RWPE2 (cell line): ENCODE measurements at regions not wholly inside any gene's neighbourhood (a gene's known extent, or its start where the extent isn't known, plus 50 kb on each side); places are given as distances from the start of the nearest gene placed in this dataset.

Experiments used
- ATAC-seq: fragments of 200-7000 bp; cut with Tn5 transposase; 3 replicates; pipeline ENCODE4 v1.9.1; 2021; ENCODE audit warnings: low read depth
- DNase-seq: peaks from one replicate; pipeline ENCODE4 v3.0.0-alpha.2; 2020; ENCODE audit warnings: low spot score
- H3K27ac ChIP-seq: fragments of 450-650 bp; 2 replicates; pipeline ENCODE4 v1.5.1; 2017; ENCODE audit warnings: mild to moderate bottlenecking; ENCODE audit not compliant: poor library complexity, severe bottlenecking
- H3K27me3 ChIP-seq: fragments of 250-450 bp; sonication (Bioruptor Pico); 2 replicates; pipeline ENCODE4 v1.5.1; 2021; ENCODE audit warnings: mild to moderate bottlenecking, moderate library complexity; ENCODE audit not compliant: insufficient read depth, poor library complexity, severe bottlenecking
- H3K36me3 ChIP-seq: fragments of 250-450 bp; sonication (Bioruptor Pico); 2 replicates; pipeline ENCODE4 v1.5.1; 2020; ENCODE audit warnings: low read depth, mild to moderate bottlenecking, moderate library complexity
- H3K4me1 ChIP-seq: fragments of 250-450 bp; sonication (Bioruptor Pico); 2 replicates; pipeline ENCODE4 v1.5.1; 2021; ENCODE audit warnings: mild to moderate bottlenecking, moderate library complexity; ENCODE audit not compliant: insufficient read depth, poor library complexity, severe bottlenecking
- H3K4me3 ChIP-seq: fragments of 250-450 bp; sonication (Bioruptor Pico); 2 replicates; pipeline ENCODE4 v1.5.1; 2021; ENCODE audit warnings: mild to moderate bottlenecking, moderate library complexity; ENCODE audit not compliant: severe bottlenecking
- H3K9me3 ChIP-seq: fragments of 250-450 bp; sonication (Bioruptor Pico); 2 replicates; pipeline ENCODE4 v1.5.1; 2021; ENCODE audit warnings: mild to moderate bottlenecking, moderate library complexity; ENCODE audit not compliant: severe bottlenecking
- CTCF ChIP-seq: fragments of 450-650 bp; IDR thresholded peaks from one replicate; pipeline ENCODE4 v1.5.1; 2017; ENCODE audit warnings: mild to moderate bottlenecking, moderate library complexity; ENCODE audit not compliant: poor library complexity, severe bottlenecking

- ATAC-seq (no peak), DNase-seq (no peak)
- no peaks in the 10 kb centered on the region for H3K27me3 ChIP-seq
- no peaks in the 10 kb centered on the region for H3K36me3 ChIP-seq
- no peak overlapping the region for H3K4me3 ChIP-seq
- TF ChIP-seq CTCF: no peak
- no peak overlapping the region for H3K27ac ChIP-seq
- no peaks in the 10 kb centered on the region for H3K9me3 ChIP-seq
- peaks cover 19% of the 10 kb centered on the region for H3K4me1 ChIP-seq
These were observed 87.5 kb upstream of the MITF start for GRCh38 chr3:69651765-69652164.

GRCh38 chr3:69650066-69650419, 89.2 kb upstream of the MITF start:
- TF ChIP-seq CTCF: no peak
- peaks cover 19% of the 10 kb centered on the region for H3K4me1 ChIP-seq

GRCh38 chr3:69649120-69650065, 89.9 kb upstream of the MITF start:
- DNase-seq (no peak), ATAC-seq (peak; percentile 92)
- no peak for TF ChIP-seq CTCF
- Histone ChIP-seq H3K36me3 (no peaks in the 10 kb centered on the region), H3K27me3 (no peaks in the 10 kb centered on the region), H3K27ac (peak overlapping the region; percentile 46), H3K4me1 (peaks cover 19% of the 10 kb centered on the region), H3K9me3 (no peaks in the 10 kb centered on the region), H3K4me3 (no peak overlapping the region)

More at GRCh38 chr3:69650066-69650419, 89.2 kb upstream of the MITF start:
- no peak overlapping the region for H3K4me3 ChIP-seq
- DNase-seq (no peak), ATAC-seq (no peak)
- no peaks in the 10 kb centered on the region for H3K27me3 ChIP-seq
- H3K9me3 ChIP-seq: no peaks in the 10 kb centered on the region
- no peaks in the 10 kb centered on the region for H3K36me3 ChIP-seq
- peak overlapping the region; percentile 46 for H3K27ac ChIP-seq

GRCh38 chr3:69648126-69648525, 91.1 kb upstream of the MITF start:
- no peak for DNase-seq

More at GRCh38 chr3:69648126-69648525, 91.1 kb upstream of the MITF start:
- Histone ChIP-seq H3K4me1 (peaks cover 19% of the 10 kb centered on the region), H3K4me3 (no peak overlapping the region), H3K27ac (no peak overlapping the region), H3K36me3 (no peaks in the 10 kb centered on the region), H3K9me3 (no peaks in the 10 kb centered on the region), H3K27me3 (no peaks in the 10 kb centered on the region)
- no peak for TF ChIP-seq CTCF
- ATAC-seq: no peak
